ENCODE measurements at regions not wholly inside any gene's neighbourhood (a gene's known extent, or its start where the extent isn't known, plus 50 kb on each side); places are given as distances from the start of the nearest gene placed in this dataset.

DNA sequence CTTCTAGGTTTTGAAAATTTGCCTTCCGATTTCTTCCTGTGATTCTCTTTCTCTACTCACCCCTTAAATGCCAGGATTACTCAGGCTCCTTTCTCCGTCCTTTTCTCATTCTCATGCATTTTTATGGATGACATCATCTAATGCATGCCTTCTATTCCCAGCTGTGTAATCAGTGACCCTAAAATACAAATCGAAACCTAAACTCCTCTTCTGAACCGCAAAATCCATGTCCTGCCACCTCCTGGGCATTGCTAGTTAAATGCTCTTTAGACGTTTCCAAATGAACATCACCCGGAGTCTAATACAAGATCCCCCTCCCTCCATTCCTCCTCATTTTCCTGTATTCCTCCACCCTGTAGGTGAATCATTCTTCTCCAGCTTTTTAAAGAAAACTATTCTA, 1703.1 kb upstream of the FLRT2 start:
- H3K27me3 ChIP-seq: no peaks in the 10 kb centered on the region
- H3K9me3 ChIP-seq (replicated peaks in 1 of 11): no peaks in the 10 kb centered on the region

GRCh38 chr14:83827383-83827782, 1702.6 kb upstream of the FLRT2 start:
- H3K9me3 ChIP-seq (replicated peaks in 1 of 11): no peaks in the 10 kb centered on the region
- H3K9ac ChIP-seq: no peak overlapping the region
- H3K4me1 ChIP-seq: no peaks in the 10 kb centered on the region
- no peak for TF ChIP-seq Cebpa-rat (IDR thresholded peaks at IDR 0.05)
- no peaks in the 10 kb centered on the region for H4K20me1 ChIP-seq
- no peaks in the 10 kb centered on the region for H3K27me3 ChIP-seq
- no peaks in the 10 kb centered on the region for H3K36me3 ChIP-seq
- no peak overlapping the region for H3K27ac ChIP-seq
- H3K4me2 ChIP-seq: no peak overlapping the region
- no peak overlapping the region for H3K4me3 ChIP-seq

More for the DNA sequence above, 1703.1 kb upstream of the FLRT2 start:
- Histone ChIP-seq H3K4me3 (no peak overlapping the region), H3K4me2 (no peak overlapping the region), H4K20me1 (no peaks in the 10 kb centered on the region), H3K36me3 (no peaks in the 10 kb centered on the region), H3K9ac (no peak overlapping the region), H3K4me1 (no peaks in the 10 kb centered on the region), H3K27ac (no peak overlapping the region)
- no peak for TF ChIP-seq Cebpa-rat (IDR thresholded peaks at IDR 0.05)

GRCh38 chr14:83828406-83828805, 1701.5 kb upstream of the FLRT2 start:
- Histone ChIP-seq H3K4me2 (no peak overlapping the region), H3K4me1 (no peaks in the 10 kb centered on the region), H4K20me1 (no peaks in the 10 kb centered on the region), H3K36me3 (no peaks in the 10 kb centered on the region), H3K27me3 (no peaks in the 10 kb centered on the region), H3K9me3 (replicated peaks in 1 of 11) (no peaks in the 10 kb centered on the region), H3K9ac (no peak overlapping the region), H3K27ac (no peak overlapping the region), H3K4me3 (no peak overlapping the region)
- TF ChIP-seq Cebpa-rat (IDR thresholded peaks at IDR 0.05): no peak

DNA sequence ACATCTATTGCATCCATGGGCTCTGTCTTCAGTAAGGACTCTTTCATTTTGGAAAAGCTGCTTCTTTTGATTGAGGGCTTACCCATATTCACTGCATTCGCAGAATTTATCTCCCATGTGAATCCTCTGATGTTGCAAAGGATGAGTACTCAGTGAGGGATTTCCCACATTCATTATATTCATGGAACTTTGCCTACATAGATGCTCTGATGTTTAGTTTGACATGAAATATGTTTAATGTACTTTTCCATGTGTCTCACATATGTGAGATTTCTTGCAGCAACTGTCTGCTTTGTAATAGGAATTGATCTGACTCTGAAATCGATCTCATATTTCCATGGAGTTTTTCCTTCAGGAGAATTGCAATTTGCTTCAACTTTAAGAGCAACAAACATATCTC, 1699.6 kb upstream of the FLRT2 start:
- H3K4me3 ChIP-seq: no peak overlapping the region
- H3K27me3 ChIP-seq: no peaks in the 10 kb centered on the region
- no peak for TF ChIP-seq Cebpa-rat (IDR thresholded peaks at IDR 0.05)
- H3K4me1 ChIP-seq: no peaks in the 10 kb centered on the region
- H3K9ac ChIP-seq: no peak overlapping the region
- H3K9me3 ChIP-seq (replicated peaks in 1 of 11): no peaks in the 10 kb centered on the region
- H3K27ac ChIP-seq: no peak overlapping the region
- H4K20me1 ChIP-seq: no peaks in the 10 kb centered on the region
- H3K36me3 ChIP-seq: no peaks in the 10 kb centered on the region
- no peak overlapping the region for H3K4me2 ChIP-seq

- Histone ChIP-seq H3K27me3 (no peaks in the 10 kb centered on the region), H3K27ac (no peak overlapping the region), H3K9ac (no peak overlapping the region), H3K4me1 (no peaks in the 10 kb centered on the region), H3K36me3 (no peaks in the 10 kb centered on the region), H4K20me1 (no peaks in the 10 kb centered on the region), H3K4me2 (no peak overlapping the region), H3K4me3 (no peak overlapping the region), H3K9me3 (replicated peaks in 1 of 11) (no peaks in the 10 kb centered on the region)
- no peak for TF ChIP-seq Cebpa-rat (IDR thresholded peaks at IDR 0.05)
These were observed 1691.7 kb upstream of the FLRT2 start for GRCh38 chr14:83838226-83838625.

DNA sequence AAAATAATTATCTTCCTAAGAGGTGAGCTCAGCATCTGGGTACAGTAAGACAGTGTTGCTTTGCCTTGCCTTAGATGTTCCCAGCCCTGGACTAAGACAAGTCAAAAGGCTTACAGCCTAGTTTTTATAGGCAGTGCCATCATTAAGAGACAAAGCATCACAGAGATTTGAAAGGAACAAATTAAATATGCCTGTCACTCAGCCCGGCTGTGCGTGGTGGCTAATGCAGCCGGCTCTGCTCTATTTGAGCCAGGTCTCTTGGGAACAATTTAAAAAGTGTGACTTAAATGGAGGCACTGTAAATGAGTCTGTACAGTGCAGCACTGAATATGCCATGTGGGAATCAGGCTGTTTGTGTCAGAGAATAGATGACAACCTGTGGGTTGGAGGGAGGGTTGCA, 1687.4 kb upstream of the FLRT2 start:
- Histone ChIP-seq H3K4me2 (no peak overlapping the region), H3K4me3 (no peak overlapping the region), H3K4me1 (no peaks in the 10 kb centered on the region), H3K9me3 (replicated peaks in 1 of 11) (no peaks in the 10 kb centered on the region), H3K36me3 (no peaks in the 10 kb centered on the region), H3K9ac (no peak overlapping the region), H3K27me3 (no peaks in the 10 kb centered on the region), H3K27ac (no peak overlapping the region), H4K20me1 (no peaks in the 10 kb centered on the region)
- no peak for TF ChIP-seq Cebpa-rat (IDR thresholded peaks at IDR 0.05)

GRCh38 chr14:83847102-83847501, 1682.8 kb upstream of the FLRT2 start:
- no peak for TF ChIP-seq Cebpa-rat (IDR thresholded peaks at IDR 0.05)
- no peak overlapping the region for H3K27ac ChIP-seq
- H3K9me3 ChIP-seq (replicated peaks in 1 of 11): no peaks in the 10 kb centered on the region
- no peaks in the 10 kb centered on the region for H3K36me3 ChIP-seq
- H4K20me1 ChIP-seq: no peaks in the 10 kb centered on the region
- H3K9ac ChIP-seq: no peak overlapping the region
- H3K27me3 ChIP-seq: no peaks in the 10 kb centered on the region
- no peak overlapping the region for H3K4me3 ChIP-seq
- no peaks in the 10 kb centered on the region for H3K4me1 ChIP-seq
- no peak overlapping the region for H3K4me2 ChIP-seq

DNA sequence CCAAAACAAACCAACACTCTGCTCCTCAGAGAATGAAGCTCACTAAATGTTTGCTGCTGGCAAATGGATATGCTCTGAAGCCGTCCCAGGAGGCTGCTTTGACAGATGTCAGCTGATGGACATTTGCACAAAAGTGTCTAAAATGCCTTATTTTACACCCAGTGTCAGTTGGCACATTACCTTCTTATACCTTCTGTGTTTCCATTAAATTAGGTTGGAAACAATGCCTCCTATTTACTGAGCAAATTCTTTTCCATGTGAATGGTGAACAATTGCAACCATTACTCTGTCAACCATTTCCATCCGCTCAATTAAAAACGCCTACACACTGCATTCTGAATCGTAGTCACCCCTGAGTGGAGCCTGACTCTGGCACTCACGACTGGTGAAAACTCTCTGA, 1679.9 kb upstream of the FLRT2 start:
- Histone ChIP-seq H3K4me1 (no peaks in the 10 kb centered on the region), H4K20me1 (no peaks in the 10 kb centered on the region), H3K36me3 (no peaks in the 10 kb centered on the region), H3K27ac (no peak overlapping the region), H3K4me2 (no peak overlapping the region), H3K9ac (no peak overlapping the region), H3K9me3 (replicated peaks in 1 of 11) (no peaks in the 10 kb centered on the region), H3K27me3 (no peaks in the 10 kb centered on the region), H3K4me3 (no peak overlapping the region)
- no peak for TF ChIP-seq Cebpa-rat (IDR thresholded peaks at IDR 0.05)

DNA sequence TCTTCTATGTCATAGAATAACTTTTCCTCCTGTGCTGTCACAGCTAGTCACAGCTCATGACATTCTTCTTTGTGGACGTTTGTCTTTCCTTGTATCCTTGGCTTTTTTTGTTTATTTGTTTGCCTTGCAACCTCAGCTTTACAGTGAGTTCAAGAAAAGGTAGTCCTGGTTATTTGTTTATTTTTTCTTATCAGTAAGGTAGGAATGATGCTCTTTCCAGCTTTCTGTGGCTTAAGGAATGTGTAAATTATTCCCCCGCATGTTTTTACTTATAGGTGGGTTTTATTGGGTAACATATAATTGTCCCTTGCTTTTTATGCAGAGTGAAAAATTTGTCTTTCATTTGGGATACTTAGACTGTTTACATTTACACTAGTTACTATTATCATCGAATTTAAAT, 1673.6 kb upstream of the FLRT2 start:
- Histone ChIP-seq H3K4me1 (no peaks in the 10 kb centered on the region), H3K9ac (no peak overlapping the region), H3K27ac (no peak overlapping the region), H3K36me3 (no peaks in the 10 kb centered on the region), H4K20me1 (no peaks in the 10 kb centered on the region), H3K4me2 (no peak overlapping the region), H3K27me3 (no peaks in the 10 kb centered on the region), H3K9me3 (replicated peaks in 1 of 11) (no peaks in the 10 kb centered on the region), H3K4me3 (no peak overlapping the region)
- no peak for TF ChIP-seq Cebpa-rat (IDR thresholded peaks at IDR 0.05)

DNA sequence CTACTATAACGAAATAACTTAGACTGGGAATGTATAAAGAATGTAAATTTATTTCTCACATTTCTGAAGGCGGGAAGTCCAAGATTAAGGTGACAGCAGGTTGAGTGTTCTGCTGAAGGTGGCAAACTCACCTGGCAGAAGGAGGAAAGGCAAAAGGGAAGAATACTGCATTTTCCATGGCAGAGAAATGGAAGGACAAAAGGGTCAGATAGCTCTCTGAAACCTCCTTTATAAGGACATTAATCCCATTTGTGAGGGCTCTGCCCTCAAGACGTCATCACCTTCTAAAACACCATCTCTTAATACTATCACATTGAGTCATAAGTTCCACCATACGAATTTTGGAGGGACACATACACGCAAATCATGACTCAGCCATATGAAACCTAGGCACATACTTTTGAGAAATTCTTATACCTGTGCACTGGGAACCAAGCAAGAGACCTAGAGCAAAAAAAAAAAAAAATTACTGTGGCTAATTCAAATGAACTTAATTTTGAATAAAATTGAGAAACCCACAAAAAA, 1669.3 kb upstream of the FLRT2 start:
- no peak for TF ChIP-seq Cebpa-rat (IDR thresholded peaks at IDR 0.05)
- Histone ChIP-seq H3K4me3 (no peak overlapping the region), H4K20me1 (no peaks in the 10 kb centered on the region), H3K9me3 (replicated peaks in 1 of 11) (no peaks in the 10 kb centered on the region), H3K9ac (no peak overlapping the region), H3K4me1 (no peaks in the 10 kb centered on the region), H3K4me2 (no peak overlapping the region), H3K27me3 (no peaks in the 10 kb centered on the region), H3K36me3 (no peaks in the 10 kb centered on the region), H3K27ac (no peak overlapping the region)

Measured in BLaER1 treated with 17β-estradiol and CSF1 and Interleukin-3, amounts not matched to agents 10 nM and 100 nM (cell line).